ELR (cell line): ENCODE measurements at regions not wholly inside any gene's neighbourhood (a gene's known extent, or its start where the extent isn't known, plus 50 kb on each side); places are given as distances from the start of the nearest gene placed in this dataset.
A peak's percentile ranks its signal among the peaks of the same experiment; 100 is the strongest.
"Not testable (repeated sequence)": the region's sequence is repeated elsewhere in the genome, so short reads cannot be mapped to it uniquely, and the experiment has no call there.

Experiments
- DNase-seq: peaks from one replicate; pipeline ENCODE4 v3.0.0-alpha.2; 2015; ENCODE audit warnings: low read depth

DNA sequence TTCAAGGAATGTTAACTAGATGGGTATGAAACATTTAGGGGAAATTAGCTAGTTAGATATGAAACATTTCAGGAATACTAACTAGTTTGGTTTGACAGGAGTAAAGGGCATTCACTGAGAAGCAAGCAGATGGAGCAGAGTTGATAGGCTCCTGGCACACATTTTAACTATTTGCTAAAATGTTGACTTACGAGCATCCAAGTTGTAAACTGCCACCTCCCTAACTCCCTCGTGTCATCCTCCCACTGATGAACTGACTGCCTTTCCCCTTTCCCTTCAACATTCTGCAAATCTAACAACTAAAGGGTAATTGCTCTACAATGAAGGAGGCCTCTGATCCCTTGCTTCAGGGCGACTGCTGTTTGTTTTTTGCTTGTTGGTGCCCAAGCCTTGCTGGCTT lies 580.4 kb upstream of the FAM98A start:
- no peak for DNase-seq

- no peak for DNase-seq
Observed at GRCh38 chr2:34178482-34178881, 579.4 kb upstream of the FAM98A start.

- no peak for DNase-seq
Observed at GRCh38 chr2:34176693-34177092, 577.6 kb upstream of the FAM98A start.

DNA sequence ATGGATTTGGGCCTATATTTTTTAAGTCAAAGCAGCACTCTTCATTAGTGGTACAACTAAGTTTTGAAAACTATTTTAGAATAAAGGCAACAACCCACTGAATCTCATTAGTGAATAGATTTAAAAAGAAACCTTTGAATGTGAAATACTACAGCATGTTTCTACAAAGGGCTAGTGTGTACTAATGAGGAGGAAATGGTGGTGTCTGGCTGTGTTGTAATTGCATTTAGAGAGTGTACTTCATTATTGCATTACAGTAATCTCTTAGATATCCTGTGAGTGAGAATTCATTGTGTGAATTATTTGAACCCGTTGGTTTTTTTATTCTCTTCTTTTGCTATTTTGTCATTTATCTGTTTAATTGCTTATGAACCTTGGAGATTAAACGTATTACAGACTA lies 575.4 kb upstream of the FAM98A start:
- no peak for DNase-seq

GRCh38 chr2:34162231-34162630 lies 563.1 kb upstream of the FAM98A start:
- DNase-seq = no peak

DNA sequence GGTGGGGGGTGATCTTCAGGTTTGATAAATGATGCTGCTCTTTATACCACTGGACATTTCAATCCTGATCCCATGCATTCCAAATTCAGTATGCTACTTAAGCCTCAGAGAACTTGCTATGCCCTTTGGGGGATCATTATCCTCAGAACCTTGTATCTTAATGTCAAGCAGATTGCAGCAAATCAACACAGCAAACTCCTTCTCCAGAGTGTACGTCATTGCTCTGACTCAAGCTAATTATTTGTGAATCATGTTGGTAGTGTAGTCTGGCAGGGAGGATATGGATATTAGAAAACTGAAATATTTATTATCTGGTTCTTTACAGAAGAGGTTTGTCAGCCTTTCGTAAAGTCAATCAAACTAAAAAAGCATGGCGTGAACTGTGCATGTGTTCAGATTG lies 562.5 kb upstream of the FAM98A start:
- no peak for DNase-seq

GRCh38 chr2:34159901-34160300 lies 560.8 kb upstream of the FAM98A start:
- no peak for DNase-seq

DNA sequence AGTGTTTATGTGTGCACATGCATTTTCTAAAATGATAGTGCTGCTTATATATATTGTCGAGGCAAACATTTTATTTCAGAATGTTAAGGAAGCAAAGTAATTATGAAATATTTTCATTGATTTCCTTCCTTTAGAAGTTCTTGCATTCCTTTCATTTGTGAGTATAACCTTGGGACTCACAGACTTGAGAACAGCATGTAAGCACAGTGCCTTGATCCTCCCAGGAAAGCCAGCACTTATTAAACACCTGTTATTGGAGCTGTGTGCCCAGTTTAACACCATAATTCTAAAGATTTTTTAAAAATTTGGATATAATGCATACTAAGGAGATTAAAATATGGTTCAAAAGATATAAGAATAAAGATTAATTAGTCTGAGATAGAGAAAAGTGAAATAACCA lies 554.4 kb upstream of the FAM98A start:
- DNase-seq = no peak

DNA sequence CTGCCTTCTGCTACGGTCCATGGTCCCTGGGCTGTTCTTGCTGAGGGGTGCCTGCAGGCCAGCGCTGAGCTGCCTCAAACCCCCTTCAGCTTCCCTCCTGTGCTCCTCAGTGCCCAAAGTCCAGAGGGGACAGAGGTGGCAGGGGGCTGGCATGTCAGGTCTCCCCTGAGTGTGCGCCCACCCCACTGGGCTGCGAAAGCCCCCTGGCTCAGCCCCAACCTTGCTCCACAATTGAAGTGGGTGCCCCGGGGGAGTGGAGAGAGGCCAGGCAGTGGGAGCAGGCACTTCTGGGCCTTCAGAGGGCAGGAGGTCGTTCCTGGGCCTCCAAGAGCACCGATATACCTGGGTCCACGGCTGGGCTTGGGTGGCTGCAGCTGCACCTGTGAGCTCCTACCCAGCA lies 548.7 kb upstream of the FAM98A start:
- no peak for DNase-seq

GRCh38 chr2:34143149-34143548 lies 544.0 kb upstream of the FAM98A start:
- DNase-seq = no peak

- DNase-seq = not testable (repeated sequence)
Observed at GRCh38 chr2:34142531-34143008, 543.5 kb upstream of the FAM98A start.

DNA sequence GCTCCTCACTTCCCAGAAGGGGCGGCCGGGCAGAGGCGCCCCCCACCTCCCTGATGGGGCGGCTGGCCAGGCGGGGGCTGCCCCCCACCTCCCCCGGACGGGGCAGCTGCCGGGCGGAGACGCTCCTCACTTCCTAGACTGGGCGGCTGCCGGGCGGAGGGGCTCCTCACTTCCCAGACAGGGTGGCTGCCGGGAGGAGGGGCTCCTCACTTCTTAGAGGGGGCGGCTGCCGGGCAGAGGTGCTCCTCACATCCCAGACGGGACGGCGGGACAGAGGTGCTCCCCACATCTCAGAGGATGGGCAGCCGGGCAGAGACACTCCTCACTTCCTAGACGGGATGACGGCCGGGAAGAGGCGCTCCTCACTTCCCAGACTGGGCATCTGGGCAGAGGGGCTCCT lies 534.0 kb upstream of the FAM98A start:
- not testable (repeated sequence) for DNase-seq

- no peak for DNase-seq
Observed at GRCh38 chr2:34126279-34126678, 527.2 kb upstream of the FAM98A start.

- no peak for DNase-seq
Observed at GRCh38 chr2:34123996-34124785, 525.1 kb upstream of the FAM98A start.

DNA sequence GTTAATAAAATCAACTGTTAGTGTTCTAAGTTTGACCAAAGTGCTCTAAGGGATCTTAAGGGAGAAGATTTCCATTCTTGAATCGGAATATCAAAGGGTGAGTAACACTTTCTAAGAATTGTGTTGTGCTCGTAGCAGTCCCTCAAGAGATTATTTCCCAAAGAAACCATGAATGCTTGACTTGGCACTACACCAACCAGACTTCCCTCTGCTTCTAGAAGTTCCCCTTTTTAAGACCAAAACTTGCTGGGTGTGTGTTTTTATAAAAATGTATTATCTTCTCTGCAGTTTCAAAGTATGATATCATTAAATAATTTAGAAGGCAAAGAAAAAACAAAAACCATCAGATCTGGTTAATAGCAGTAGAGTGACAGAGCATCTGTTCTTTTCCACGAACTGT lies 522.0 kb upstream of the FAM98A start:
- DNase-seq = no peak

- no peak for DNase-seq
Observed at GRCh38 chr2:34115076-34115475, 516.0 kb upstream of the FAM98A start.

DNA sequence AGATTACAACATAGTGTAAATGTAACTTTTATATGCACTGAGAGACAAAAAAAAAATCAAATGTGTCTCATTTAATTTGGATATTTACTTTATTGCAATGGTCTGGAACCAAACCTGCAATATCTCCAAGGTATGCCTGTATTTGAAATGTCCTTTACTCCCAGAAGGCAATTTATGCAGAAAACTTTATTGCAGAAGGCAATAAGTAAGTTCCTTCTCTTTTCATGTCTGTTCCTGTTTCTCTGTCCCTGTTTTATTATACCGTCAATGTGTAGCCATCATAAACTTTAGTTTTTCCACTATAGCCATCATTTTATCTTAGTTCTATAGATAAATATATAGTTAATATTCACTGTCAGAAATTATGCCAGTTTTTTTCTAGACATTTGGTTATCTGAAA lies 513.1 kb upstream of the FAM98A start:
- no peak for DNase-seq

GRCh38 chr2:34110392-34110791 lies 511.3 kb upstream of the FAM98A start:
- DNase-seq = no peak

GRCh38 chr2:34107811-34108210 lies 508.7 kb upstream of the FAM98A start:
- no peak for DNase-seq

DNA sequence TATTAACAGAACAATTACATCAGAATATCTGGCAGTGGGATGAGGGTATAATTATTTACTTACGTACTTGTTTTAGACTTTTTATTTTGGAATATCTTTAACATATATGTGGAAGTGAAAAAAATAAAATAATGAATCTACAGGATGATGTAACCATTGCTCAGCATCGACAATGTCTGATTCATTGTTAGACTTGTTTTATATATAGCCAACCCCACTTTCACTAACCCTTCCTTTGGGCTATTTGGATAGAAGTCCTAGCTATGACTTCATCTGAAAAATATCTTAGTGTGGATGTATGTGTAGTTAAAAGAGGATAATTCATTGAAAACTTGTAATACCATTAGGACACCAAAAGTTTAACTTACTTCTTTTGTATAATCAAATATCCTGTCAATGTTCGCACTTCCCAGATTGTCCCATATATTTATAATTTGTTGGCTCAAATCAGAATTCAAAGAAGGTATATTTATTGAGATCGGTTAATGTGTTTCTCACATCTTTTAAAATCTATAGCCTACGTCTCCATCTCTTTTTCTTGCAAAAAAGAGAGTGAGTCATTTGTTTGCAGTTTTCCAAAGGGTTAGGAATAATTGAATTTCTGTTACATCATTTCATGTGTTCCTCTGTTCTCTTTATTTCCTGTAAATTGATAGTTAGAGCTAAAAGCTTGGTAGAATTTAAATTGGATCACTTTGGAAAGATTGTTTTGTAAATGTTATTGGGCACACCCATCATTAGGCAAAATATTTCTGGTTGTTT lies 506.1 kb upstream of the FAM98A start:
- DNase-seq = peak; percentile 90

DNA sequence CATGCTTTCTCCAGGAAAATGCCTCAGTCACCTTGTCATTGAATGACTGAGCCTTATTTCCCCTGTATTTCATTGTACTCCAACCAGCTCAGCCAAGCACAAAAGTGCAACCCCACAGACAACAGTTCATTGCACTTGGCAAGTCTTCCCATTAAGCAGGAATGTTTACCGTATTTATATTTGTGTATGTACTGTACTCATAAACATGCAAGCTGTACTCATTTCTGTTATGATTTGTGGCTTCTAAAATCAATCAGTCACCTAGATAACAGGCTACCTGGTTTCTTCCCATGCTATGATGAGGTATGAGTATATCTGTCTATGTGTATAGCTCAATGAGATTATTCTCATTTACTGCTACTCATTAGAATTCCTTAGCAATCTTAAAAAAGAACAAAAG lies 505.5 kb upstream of the FAM98A start:
- DNase-seq = peak; percentile 49

DNA sequence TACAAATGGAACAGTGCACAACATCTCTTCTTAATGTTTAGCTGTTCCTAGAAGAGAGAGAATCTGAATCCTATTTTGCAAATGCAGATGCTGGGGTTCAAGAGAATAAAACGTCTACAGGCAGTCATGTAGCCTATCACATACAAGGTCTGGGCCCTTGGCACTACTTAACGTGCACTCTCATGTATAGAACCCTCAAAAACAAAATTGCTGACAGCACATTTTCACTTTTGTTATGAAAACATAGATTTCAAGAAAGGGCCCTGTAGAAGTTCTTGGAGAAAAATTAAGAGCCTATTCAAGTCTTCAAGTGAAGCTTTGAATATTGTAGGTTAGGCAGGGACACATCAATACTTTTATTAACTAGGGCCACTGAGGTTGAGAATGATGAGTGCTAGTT lies 504.3 kb upstream of the FAM98A start:
- no peak for DNase-seq

GRCh38 chr2:34102339-34102738 lies 503.2 kb upstream of the FAM98A start:
- DNase-seq = peak; percentile 45
